GM12878 (cell line): ENCODE measurements at regions not wholly inside any gene's neighbourhood (a gene's known extent, or its start where the extent isn't known, plus 50 kb on each side); places are given as distances from the start of the nearest gene placed in this dataset. TPM values are rescaled to one million over a fixed set of nuclear protein-coding genes. Genes with fewer than 3 reads are reported as not detected.

ENCODE experiments used
- small RNA-seq: library from RNA; depleted of rRNA; stranded (forward); fragments of <200 nt; gene quantifications from one replicate; pipeline ENCODE3, GENCODE V24; 2014

Small RNA genes lying in the stretch of these regions (small RNA-seq; reads per million reads assigned to genes)
- not detected for gene AC022878.1
